KOPT-K1 (cell line): ENCODE measurements at regions not wholly inside any gene's neighbourhood (a gene's known extent, or its start where the extent isn't known, plus 50 kb on each side); places are given as distances from the start of the nearest gene placed in this dataset.

Experiments
- H3K27ac ChIP-seq: fragments of 200-600 bp; sonication (generic); 2 replicates; pipeline ENCODE4 v1.5.1; 2016; ENCODE audit warnings: antibody characterized with exemption, mild to moderate bottlenecking, low read depth, low read length; ENCODE audit not compliant: poor library complexity, severe bottlenecking
- H3K36me3 ChIP-seq: fragments of 200-600 bp; sonication (generic); 2 replicates; pipeline ENCODE4 v1.5.1; 2017; ENCODE audit warnings: antibody characterized with exemption, mild to moderate bottlenecking, low read length, moderate library complexity; ENCODE audit not compliant: insufficient read depth
- H3K9me3 ChIP-seq: fragments of 200-600 bp; sonication (generic); 2 replicates; pipeline ENCODE4 v1.5.1; 2017; ENCODE audit warnings: antibody characterized with exemption, low read length, mild to moderate bottlenecking; ENCODE audit not compliant: insufficient read depth, poor library complexity, severe bottlenecking

DNA sequence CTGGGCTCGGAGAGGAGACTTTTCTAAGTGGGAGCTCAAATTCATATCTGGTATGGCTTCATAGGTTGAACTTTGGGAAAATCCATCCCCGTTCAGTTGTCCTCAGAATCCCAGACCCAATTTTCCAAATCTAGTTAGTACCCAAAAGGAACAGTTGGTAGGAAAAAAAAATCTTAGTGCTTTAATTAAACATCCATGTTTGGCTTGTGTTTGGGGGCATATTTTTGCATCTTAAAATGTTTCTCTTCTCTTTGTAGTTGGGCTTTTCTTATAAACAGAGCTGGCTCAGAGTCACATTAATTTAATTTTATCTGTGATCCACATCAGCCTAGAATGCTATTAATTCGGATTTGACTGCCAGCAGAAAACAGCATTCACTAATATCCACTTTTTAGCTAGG, 165.9 kb downstream of the BUB3 start:
- Histone ChIP-seq H3K36me3 (no peaks in the 10 kb centered on the region), H3K27ac (no peak overlapping the region), H3K9me3 (no peaks in the 10 kb centered on the region)

DNA sequence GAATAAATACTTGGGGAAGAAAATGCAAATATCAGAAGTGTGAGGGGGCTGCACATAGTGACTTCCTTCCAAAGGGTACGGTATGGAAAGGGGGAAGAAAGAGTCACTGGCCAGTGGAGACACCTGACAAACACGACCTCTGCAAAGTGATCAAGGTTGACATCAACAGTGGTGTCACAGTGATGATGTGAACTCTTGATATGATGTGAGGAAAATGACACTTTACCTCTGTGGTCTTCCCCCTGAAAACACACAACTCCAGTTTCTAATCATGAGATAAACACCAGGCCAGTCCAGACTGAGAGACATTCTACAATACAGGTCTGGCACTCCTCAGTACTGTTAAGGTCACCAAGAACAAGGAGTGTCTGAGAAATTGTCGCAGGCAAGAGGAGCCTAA, 169.7 kb downstream of the BUB3 start:
- peaks cover 6% of the 10 kb centered on the region for H3K9me3 ChIP-seq
- H3K36me3 ChIP-seq = no peaks in the 10 kb centered on the region
- H3K27ac ChIP-seq = no peak overlapping the region

DNA sequence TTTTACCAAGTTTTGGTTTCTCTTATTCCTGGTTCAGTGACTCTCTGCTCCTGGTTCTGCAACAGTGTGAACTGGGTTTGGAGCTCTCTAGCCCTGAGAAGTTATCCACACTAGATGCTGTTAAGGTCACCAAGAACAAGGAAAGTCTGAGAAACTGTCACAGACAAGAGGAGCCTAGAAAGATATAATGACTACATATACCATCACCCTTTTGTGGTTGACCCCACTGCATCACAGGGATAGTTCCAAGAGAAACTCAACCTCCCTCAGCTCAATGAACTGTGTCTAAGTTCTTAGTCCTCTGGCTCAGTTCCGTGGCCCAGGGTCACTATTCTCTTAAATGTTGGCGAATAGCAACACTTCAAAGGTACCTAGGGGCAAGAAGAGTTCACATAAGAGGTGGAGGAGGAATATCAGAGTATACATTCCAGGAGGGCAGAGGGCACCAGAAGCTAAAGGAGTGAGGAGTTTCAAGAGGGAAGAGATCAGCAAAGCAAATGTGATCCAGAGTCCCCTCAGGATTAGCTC, 171.5 kb downstream of the BUB3 start:
- no peaks in the 10 kb centered on the region for H3K36me3 ChIP-seq
- H3K9me3 ChIP-seq = peaks cover 6% of the 10 kb centered on the region

DNA sequence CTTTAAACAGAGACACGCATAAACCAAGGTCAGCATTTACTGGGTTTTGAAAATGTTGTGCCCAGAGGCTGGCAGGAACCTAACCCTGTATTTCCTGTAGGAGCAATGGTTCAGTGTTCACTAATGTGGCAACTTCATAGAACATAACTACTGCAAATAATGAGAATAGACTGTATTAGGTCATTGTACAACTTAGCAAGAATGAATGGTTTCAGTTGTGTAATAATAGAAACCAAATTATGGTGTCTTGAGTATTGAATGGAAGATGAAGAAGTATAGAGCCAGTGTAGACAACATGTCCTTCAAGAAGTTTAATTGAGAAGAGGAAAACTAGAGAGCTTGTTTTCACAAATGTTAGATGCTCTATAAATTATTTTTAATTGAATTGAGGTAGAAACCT, 172.5 kb downstream of the BUB3 start:
- Histone ChIP-seq H3K36me3 (no peaks in the 10 kb centered on the region), H3K27ac (no peak overlapping the region), H3K9me3 (peaks cover 6% of the 10 kb centered on the region)

More for the DNA sequence above, 171.5 kb downstream of the BUB3 start:
- H3K27ac ChIP-seq = no peak overlapping the region

DNA sequence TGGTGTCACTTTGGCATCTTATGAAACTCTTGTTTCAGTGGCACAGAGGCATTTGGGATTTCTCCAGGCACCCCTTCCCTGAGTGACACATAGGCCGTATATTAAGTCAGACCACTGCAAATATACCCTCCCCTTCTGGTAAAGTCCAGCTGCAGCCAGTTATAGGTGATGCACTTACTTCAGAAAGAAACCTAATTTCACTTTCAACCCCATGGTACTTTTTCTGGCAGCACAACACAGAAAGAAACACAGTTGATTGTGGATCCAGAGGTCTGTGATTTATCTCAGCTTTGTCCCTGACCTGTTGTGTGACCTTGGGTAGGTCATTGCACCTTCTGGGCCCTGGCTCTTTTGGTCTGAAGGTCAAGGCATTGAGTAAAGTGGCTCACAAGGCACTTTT, 173.2 kb downstream of the BUB3 start:
- Histone ChIP-seq H3K36me3 (no peaks in the 10 kb centered on the region), H3K27ac (no peak overlapping the region), H3K9me3 (peaks cover 6% of the 10 kb centered on the region)

DNA sequence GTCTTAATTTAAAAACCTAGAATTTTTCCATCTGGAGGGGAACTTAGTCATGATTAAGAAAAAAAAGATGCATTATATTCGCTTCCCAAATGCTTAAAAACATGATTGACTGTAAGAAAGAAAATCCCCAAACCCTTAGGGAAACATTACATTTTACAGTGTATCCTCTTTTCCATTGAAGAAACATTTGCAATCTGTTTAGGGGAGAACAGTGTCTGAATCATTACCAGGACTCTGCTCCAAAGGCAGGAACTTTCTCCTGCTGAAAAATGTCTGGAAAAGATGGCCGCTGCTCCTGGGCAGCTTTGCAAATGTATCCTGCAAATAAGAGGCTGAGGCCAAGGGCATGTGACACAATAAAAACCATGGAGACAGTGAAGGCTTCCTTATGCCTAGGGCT, 173.7 kb downstream of the BUB3 start:
- Histone ChIP-seq H3K27ac (no peak overlapping the region), H3K36me3 (no peaks in the 10 kb centered on the region)

DNA sequence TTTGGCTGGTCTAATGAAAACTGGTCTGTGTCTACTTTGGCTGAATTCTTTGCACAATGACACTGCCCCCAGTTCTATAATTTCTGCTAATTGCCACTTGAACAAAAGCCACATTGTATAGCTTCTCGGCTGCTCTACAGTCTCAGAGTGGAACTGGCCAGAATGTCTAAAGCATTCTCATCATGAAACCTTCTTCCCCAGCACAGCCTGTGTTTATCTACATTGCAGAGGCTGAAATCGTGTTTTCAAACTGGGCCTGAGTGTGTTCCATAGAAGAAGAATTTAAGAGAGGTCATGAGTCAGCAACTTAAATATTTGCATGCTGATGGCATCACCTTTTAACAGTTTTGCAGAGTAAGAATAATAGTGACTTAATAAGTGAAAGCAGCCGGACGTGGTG, 177.2 kb downstream of the BUB3 start:
- no peak overlapping the region for H3K27ac ChIP-seq
- H3K9me3 ChIP-seq = peaks cover 8% of the 10 kb centered on the region
- no peaks in the 10 kb centered on the region for H3K36me3 ChIP-seq

More for the DNA sequence above, 173.7 kb downstream of the BUB3 start:
- H3K9me3 ChIP-seq = peaks cover 6% of the 10 kb centered on the region

DNA sequence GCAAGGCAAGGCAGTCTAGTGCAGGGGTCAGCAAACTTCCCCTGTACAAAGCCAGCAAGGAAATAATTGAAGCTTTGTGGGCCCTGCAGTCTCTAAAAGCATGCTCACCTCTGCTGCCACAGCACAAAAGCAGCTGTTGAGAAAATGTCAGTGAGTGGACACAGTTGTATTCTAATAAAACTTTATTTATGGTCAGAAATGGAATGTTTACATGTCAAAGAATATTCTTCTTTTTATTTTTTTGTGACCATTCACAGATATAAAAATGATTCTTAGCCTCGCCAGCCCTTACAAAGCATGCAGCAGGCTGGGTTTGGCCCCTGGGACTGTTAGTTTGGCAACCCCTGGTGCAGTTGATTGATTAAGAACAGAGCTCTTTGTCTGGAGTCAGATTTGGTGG, 192.4 kb downstream of the BUB3 start:
- no peaks in the 10 kb centered on the region for H3K36me3 ChIP-seq
- H3K27ac ChIP-seq = no peak overlapping the region
- no peaks in the 10 kb centered on the region for H3K9me3 ChIP-seq

DNA sequence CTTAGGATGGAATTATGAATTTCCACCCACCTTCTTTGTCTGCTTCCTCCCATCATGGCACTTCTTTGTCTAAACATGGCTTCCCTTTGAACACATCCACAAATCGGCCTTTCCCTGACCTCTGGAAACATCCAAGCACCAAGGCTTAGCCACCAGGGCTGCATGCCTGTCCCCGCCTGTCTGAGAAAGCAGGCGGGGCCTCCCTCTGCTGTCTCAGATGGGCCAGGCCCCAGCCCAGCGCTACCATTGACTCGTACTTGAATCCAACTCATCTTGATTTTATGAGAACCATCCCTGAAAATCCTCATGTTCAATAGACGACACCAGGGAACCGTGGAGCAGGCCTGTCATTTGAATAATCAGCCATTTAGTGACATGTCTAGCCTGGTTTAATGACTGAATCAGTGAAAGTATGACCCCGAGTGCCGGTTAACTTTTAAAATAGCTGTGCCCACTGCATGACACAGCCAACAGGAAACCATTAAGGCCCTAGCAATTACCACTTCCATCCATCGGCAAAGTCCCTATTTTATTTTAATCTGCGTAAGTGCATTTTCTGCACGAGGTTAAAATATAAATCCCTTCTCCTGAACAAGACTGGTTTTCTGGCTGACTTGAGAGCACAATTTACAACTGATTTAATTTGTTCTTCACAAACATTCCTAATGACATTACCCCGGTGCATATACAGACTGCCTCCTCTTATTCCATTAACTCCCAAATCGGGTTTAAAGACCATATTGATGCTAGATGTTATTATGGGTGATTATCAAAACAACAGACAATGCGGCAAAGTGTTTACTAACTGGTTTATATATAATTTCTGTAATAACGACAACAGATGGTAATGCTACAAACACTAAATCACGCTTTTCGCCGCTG, 194.7 kb downstream of the BUB3 start:
- Histone ChIP-seq H3K27ac (no peak overlapping the region), H3K9me3 (no peaks in the 10 kb centered on the region), H3K36me3 (no peaks in the 10 kb centered on the region)

DNA sequence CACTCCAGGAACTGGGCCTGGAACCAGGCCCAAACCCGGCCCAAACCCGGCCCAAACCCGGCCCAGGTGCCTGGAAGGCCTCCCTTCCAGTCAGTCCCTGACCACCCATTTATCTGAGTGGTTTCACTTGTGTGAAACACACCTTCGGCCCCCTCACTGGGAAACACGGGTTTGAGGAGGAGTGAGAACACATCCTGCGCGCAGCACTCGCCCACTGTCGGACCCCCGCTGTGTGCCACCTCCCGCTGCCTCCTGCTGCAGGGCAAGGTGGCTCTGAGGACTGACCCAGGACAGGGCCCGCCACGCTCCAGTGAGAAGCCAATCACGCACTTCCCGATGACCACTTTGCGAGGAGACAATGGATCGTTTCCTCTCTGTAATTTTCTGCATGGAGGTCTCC, 197.5 kb downstream of the BUB3 start:
- H3K36me3 ChIP-seq = no peaks in the 10 kb centered on the region
- no peak overlapping the region for H3K27ac ChIP-seq
- no peaks in the 10 kb centered on the region for H3K9me3 ChIP-seq

DNA sequence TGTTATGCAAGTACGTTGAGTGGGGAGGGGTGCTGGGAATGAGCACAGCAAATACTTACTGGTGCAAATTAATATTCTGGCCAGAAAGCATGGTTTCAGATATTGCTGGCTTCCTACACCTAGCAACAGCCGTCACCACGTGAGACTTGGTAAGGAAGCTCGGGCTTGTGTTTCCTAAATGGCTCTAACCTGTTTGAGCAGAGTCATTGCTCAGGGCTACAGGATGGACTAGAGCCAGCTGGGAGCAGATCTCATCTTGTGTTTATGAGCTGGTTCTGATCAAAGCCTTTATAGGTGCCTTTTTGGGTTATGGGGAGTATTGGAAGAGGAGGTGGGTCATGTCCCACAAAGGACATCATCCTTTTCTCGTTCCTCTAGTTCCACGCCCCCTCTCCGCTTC, 200.3 kb downstream of the BUB3 start:
- no peak overlapping the region for H3K27ac ChIP-seq
- H3K9me3 ChIP-seq = no peaks in the 10 kb centered on the region
- no peaks in the 10 kb centered on the region for H3K36me3 ChIP-seq

DNA sequence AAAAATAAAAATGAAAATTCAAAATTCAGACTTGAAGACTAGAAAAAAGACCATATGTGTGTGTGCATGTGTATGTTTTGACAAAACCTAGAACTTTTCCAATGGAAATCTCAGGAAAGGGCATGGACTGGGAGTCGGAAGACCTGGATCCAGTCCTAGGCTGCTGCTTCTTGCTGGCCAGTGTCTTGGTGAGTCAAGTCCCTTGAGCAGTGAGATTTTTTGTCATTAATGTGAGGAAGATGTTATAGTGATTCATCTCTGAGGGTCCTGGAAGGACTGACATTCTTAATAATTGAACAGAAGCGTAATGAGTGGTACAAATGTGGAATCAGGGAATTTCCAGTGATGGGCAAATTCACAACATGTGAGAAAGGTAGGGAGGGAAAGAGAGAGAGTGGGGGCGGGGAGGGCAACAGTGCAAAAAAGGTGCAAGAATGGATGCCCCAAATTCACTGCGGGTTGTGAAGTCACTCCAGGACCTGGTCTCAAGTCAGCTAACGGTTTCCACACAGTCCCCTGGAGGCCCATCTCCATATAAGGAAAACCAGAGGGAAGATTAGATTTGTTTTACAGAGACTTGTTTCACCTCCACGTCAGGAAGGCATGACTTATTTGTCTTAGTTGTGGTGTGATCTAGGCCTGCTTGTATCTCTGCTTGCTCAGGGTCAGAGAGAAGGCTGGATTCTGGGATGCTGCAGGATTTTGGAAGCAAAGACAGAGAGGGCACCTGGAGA, 201.7 kb downstream of the BUB3 start:
- no peaks in the 10 kb centered on the region for H3K36me3 ChIP-seq

DNA sequence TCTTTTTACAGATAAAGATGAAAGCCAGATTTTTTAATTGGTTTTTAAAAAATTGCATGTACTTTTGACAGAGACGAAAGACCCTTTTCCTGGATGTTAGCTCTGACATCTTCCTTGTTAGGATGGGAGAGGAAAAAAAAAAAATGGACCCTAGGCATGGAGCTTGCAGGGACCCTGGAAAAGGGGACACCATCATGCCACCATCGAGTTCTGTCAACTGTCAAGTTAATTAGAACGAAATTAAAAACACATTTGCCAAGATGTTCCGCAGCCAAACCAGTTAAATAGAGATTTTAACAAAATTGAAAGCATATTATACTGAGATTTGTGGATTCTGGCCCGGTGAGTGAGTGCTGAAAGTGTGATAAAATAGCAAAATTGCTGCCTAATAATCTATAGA, 202.6 kb downstream of the BUB3 start:
- Histone ChIP-seq H3K36me3 (no peaks in the 10 kb centered on the region), H3K27ac (no peak overlapping the region), H3K9me3 (no peaks in the 10 kb centered on the region)

More for the DNA sequence above, 201.7 kb downstream of the BUB3 start:
- no peak overlapping the region for H3K27ac ChIP-seq
- no peaks in the 10 kb centered on the region for H3K9me3 ChIP-seq

DNA sequence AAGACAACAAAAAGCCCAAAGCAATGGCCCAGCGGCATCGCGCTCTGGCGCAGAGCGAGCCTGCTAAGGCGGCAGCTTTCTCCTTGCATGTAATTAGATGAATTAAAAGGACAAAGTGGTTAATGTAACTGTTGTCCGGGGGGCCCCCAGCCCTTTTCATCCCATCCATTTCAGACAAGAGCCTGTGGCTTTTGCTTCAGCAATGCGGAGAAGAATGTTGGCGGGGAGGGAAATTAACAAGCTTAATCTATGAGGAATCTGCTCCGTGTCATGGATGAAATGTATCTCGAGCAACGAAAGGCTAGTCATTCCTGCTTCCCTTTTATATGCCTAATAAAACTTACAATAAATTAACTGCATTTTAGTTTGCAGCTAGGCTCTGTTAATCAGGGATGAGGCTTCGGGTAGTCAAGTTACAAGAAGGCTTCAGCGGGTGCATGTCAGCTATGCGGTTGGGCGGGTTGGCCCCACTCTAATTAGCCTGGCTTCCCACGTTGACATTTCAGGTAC, 203.3 kb downstream of the BUB3 start:
- no peak overlapping the region for H3K27ac ChIP-seq
- H3K9me3 ChIP-seq = no peaks in the 10 kb centered on the region
- no peaks in the 10 kb centered on the region for H3K36me3 ChIP-seq

DNA sequence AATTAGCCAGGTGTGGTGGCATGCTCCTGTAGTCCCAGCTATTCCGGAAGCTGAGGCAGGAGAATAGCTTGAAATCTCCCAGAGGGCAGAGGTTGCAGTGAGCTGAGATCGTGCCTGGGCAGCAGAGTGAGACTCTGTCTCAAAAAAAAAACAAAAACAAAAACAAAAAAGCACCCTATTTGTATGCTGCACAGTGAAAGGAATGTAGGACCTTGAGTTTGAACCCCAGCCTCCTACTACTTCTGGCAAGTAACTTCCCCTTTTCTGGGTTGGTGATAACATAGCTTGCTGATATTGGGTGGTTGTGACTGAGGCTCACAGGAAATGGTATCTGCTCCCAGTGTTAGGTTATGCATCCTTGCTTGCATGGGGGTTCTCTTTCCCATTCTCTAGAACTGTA, 205.3 kb downstream of the BUB3 start:
- no peaks in the 10 kb centered on the region for H3K9me3 ChIP-seq

More for the DNA sequence above, 205.3 kb downstream of the BUB3 start:
- Histone ChIP-seq H3K36me3 (no peaks in the 10 kb centered on the region), H3K27ac (no peak overlapping the region)
